HG02970 (cell line): ENCODE measurements at regions not wholly inside any gene's neighbourhood (a gene's known extent, or its start where the extent isn't known, plus 50 kb on each side); places are given as distances from the start of the nearest gene placed in this dataset.

Experiments
- ATAC-seq: cut with Tn5 transposase; IDR thresholded peaks from one replicate; pipeline ENCODE4 v1.9.1; 2021; ENCODE audit warnings: mild to moderate bottlenecking, moderate library complexity, moderate number of reproducible peaks; ENCODE audit not compliant: unreplicated experiment, low FRiP score

DNA sequence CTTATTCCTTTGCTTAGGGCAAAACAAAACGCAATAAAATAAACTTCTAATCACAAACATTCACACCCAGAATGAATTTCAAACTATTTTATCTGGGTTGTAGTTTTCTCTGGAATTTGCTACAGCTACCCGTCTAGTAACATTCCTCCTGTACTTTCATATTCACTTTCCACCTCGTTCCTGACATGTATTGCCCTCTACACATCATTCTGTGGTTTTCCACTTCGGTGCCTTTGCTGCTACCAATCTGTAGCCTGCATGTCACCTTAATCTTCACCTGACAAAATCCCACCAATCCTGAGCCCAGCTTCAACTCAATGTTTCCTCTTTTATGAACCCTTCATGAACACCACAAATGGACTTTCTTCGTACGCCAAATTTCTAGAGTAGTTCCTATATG is 694.1 kb upstream of the C9orf72 start:
- no peak for ATAC-seq

DNA sequence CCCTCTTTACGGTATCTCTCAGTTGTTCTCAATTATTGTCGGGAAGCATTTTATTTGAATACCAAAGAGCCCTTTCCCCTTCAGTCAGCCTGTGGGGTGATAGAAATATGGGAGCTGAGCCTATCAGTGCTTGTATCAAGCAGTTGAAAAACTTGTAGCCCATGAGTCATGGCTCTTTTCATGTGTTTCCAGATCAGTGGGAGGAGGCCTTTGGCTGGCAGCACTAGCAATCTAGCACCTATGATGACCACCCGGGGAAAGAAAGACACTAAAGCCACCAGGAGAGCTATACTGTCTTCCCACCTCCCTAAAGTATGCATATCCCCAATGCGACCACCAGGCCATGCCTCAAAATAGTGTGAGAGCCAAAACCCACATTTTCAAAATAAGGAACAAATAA is 696.9 kb upstream of the C9orf72 start:
- no peak for ATAC-seq

DNA sequence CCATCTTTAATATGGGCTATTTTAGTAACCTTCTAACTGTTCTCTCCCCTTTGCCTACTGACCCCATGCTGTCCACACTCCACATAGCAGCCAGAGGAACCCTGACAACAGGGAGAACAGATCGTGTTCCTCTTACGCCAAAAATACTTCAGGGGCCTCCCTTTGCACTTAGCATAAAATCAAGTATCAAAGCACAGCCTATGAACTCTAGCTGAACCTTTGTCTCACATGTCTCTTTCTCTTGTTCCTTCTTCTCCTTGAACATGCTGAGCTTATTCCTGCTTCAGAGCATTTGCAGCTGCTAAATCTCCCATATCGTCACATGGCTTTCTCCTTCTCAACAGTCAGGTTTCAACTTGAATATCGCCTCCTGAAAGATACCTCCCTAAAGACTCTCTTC is 698.8 kb upstream of the C9orf72 start:
- ATAC-seq = no peak

DNA sequence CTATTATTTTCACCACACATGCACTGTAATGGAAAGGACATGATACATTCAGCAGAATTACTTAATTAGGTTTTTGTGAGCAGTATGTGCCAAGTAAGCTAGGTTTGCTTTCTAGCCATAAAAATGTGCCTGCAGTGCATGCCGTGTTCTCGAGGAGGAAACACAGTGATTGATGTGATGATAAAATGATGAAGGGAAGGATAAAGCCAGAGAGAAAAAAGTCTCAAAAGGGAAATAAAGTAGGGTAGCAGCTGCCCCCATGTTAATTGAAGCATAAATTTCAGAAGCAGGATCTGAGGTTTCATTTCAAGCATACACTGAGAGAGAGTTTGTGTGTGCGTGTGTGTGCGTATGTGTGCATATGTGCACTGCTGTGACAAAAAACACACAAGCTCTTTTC is 714.2 kb upstream of the C9orf72 start:
- no peak for ATAC-seq

DNA sequence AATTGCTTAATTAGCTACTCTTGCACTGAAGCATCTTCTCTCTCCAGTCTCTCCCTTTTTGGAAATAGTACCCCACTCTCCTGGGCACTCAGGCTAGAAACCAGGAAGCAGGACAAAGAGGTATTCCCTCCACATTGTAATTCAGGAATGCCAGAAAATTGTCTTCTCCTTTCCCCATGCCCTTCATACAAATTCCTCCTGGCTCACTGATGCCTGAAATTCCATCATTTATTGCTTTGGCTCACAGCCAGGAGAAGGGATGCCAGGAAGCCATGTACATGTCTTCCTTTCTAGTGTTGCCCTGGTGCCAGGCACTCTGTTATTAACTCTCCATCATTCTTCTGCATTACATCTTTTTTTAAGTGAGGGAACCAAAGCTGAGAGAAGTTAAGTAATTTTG is 716.5 kb upstream of the C9orf72 start:
- ATAC-seq = no peak

DNA sequence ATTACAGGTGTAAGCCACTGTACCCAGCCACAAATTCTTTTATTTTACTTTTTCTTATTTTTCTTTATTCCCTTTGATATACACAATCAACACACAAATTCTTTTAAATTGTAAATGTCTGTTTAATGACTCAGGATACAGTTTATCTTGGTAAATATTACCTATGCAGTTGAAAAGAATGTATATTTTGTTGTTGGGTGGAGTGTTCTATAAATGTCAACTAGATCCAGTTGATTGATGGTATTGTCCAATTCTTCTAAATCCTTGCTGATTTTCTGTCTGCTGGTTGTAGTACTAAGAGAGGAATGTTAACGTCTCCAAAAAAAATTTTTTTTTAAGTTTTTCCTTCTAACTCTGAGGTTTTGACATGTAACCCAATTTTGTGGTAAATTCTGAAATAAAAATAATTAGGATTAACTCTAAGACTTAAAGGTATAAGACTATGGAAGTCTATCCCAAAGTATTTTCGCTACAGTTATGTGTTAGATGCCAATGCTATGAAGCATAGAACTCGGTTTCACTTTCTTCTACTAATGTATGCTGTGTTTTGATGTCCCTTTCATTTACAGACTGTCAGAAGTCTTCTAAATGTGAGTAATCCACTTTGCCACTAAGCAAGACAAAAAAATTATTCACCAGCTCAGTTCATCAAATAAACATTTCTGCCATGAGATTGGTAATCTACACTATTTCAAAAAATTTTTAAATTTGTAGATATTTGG is 720.2 kb upstream of the C9orf72 start:
- ATAC-seq = no peak

DNA sequence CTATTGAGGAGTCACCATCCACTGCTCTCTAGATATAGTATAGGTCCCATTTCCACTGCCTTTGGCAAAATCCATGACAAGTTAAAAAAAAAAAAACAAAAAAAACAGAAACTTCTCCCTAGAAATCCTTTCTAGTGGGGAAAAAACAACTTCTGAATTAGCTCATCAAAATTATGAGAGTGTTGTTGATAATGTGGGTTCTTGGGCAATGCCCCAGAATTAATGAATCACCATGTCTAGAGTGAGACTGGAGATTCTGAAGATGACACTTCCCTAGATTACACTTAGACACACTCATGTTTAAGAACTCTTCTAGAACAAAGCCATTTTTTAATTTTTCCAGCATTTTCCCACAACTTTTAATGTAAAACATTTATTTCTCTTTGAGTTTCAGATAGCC is 728.0 kb upstream of the C9orf72 start:
- ATAC-seq = no peak

DNA sequence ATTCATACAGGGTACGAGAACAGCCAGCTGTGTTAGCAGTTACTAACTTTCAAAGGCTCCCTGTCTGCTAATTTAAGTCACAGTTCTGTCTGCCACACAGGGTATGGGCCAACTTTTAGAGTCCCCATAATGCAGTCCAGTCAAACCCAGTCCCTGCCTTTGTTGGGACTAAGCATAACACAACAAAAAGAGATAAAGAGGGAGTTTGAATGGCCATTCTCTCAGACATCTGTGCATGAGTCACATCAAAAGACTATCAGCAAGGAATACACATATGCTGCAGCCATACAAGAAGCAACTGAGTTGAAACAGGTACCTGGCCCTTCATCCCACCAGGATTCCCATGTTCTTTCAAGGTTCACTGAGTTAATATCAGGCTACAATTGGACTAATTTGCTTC is 744.5 kb upstream of the C9orf72 start:
- ATAC-seq = no peak

DNA sequence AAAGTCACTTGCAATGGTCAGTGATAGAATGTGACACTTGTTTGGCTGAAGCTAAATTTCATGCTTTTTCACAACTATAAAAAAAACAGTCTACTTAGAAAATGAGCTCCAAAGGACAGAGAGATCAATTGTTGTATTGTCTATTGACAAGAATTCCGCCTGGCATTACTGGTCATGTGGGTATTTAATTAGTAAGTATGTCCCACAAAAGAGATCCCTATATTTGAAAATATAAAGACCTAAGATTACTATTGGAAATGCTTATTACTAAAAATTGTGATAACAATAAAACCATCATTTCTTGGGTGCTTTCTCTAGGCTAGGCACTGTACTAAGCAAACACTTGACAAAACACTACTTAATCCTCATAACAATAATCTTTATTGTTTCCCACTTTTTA is 745.2 kb upstream of the C9orf72 start:
- ATAC-seq = no peak

DNA sequence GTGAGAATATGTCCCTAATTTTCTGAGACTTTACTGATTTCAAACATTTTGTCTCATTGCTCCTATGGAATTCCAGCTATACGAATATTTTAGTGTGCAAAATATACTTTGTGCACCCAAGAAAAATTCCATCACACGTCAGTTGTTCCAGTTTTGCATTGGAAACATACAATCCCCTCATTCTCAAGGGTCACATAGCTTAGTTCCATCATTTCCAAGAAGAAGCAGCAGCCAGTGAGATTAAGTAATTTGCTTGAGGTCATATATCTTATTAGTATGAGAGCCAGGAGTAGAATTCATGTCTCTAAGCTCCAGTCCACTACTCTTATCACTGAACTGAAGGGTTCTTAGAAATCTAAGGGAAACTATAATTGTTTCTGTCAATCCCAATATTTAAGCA is 746.7 kb upstream of the C9orf72 start:
- ATAC-seq = no peak

DNA sequence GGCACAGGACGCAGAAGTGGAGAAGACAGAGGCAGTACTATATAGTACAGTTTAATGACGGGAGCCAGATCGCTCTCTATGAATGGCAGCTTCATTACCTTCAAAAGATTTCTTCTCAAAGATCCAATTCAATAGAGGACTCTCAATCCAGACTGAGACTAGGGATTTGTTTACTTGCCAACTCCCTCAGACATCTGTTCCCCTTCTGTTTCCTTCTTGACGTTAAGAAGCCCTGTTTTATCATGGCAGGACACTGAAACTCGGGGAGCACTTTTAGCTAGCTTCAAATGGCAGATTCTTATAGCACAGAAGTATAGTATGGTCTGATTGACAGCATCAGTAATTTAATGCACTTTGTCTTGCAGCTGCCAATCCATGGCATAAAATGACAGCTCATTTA is 747.3 kb upstream of the C9orf72 start:
- no peak for ATAC-seq

DNA sequence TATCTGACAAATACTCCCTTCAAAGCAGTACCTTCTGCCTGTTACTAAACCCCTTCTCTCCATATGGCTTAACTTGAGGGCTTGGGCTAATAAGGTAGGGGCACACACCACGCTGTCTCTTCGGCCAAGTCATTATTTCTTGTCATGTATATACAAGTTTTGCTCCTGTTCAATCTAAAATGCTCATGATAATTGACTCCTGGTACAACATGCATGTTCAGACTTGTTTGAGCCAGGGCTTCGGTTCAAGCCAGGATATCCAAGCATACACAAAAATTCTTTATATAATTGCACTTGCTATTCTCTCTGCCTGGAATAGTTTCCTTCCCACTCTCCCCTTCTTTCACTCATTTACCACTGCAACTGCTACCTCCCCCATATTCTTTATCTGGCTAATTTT is 756.0 kb upstream of the C9orf72 start:
- ATAC-seq = no peak

DNA sequence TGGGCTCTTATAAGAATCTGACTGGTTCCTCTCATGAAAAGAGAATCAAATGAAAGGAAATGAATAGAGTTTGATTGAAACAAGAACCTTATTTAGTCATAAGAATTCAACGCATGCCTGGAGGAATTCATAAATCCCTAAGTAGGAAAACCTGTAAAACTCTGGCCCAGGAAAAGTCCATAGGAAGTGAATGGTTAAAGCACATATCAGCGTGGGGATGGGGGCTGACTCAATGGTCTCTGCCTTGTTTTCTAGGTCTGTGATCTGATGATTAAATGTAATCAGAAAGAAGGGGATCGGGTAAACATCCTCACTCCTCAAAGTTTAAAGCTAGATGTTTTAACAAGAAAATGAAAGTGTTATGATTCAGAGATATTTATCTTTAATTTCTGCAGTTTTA is 759.4 kb upstream of the C9orf72 start:
- no peak for ATAC-seq

DNA sequence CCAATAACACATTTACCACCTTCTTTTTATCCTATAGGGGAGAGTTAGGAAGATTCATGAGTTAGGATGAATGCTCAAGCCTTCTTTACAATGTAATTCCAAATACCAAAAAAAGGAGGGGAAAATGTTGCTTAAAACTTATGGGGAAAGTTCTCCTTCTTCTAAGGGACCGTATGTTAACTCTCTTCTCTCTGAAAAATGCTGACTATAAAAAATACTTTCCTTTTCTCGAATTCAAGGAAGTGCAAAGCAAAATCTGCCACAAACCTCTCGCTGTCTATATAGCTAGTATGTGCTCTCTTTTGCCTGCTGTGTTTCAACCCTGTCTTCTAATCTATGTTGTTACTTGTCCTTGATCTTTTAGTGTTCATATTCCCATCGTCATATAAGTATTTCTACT is 768.6 kb upstream of the C9orf72 start:
- ATAC-seq = no peak

DNA sequence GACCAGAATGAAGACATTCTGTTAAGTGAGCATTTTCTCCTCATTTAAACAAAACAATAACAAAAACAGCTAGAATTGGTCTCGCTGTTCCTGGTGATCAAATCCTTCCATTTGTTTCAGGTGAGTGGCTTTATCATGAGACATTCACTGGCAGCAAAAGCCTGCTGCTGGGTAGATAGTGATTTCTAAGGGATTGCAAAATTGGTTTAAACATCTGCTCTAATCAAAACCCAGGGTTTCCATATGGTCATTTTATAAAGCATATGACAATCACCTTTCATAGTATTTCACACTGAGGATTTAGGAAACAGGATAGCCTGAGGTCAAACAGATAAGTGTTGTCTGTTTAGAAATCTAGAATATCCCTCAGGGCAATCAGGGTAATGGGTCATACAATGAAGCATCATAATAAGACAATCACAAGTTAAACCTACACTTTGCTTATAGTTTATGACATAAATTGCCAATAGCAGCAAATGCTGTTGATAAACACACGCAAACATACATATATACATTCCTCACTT is 769.6 kb upstream of the C9orf72 start:
- ATAC-seq = no peak

DNA sequence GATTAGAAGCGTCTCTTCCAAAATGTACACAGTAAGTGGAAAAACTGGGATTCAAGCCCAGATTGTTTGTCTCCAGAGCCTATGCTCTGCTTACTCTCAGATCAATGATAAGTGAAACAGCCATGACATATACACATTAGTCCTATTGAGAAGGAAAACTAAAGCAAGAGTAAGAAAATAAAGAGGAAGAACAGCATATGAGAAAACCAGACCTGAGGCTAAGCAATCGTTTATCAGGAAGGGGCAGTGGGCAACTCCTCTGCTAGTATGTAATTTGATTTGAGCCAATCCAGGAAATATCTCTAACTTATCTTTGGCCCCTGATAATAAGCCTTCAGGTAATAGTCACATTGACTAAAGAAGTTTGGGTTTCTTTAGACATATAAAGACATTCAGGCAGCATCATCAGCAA is 789.9 kb upstream of the C9orf72 start:
- no peak for ATAC-seq

DNA sequence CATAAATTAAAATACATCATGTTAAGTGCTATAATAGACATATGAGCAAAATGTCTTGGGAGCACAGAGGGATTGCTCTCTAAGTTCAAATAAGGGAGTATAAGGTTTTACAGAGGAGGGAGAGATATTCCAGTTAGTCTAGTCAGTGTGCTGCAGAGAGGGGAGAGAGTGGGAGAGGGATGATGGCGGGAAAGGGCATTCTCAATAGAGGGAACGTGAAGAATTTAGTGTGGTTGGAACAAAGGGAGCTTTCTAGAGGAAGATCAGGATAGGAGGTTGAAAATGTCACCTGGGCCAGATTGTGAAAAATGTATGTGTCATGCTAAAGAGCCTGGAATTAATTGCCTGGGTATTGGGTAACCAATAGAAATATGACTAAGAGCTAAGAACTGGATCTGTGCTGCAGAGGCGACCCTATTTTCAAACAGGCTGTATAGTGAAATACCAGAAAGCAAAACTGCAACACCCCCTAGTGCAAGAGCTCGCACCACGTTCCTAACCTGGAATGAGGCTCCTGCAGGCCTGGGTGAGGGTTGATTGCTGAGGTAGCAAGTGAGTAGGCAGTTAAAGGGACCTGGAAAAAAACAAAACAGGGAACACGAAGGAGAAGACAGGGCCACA is 791.8 kb upstream of the C9orf72 start:
- ATAC-seq = no peak

DNA sequence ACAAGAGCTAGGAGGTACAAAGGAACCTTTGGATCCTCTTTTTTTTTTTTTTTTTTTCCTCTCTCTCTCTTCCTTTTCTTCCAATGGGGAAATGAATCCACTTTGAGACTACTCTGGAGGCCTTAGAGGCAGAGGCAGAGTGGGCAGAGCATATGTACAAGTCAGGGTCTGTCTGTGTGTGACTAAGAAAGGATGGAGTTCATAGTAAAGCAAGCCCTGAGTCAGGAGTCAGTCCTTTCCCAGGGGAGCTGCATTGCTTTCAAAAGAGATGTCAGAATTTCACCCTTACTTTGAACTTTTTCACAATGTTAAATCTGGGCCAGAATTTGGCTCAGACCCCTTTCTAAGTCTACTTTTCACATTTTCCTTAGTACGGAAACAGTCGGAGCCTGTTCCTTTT is 792.4 kb upstream of the C9orf72 start:
- ATAC-seq = no peak

DNA sequence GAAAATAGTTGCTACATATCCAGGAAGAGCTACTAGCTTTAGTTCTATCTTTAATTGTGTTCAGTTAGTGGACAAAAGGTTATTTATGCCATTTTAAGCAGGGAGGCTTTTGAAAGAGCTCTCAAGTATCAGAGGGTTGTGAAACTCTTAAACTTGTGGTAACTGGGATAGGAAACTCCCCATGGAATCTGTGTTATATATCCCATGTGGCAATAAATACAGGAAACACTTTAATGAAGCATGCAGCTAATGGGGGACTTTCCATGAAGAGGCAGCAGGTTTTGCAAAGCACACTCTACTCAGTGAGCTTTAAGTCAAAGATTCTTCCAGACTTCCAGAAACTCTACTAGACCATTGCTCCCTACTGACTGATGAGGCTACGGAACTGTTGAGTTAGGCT is 805.0 kb upstream of the C9orf72 start:
- no peak for ATAC-seq

DNA sequence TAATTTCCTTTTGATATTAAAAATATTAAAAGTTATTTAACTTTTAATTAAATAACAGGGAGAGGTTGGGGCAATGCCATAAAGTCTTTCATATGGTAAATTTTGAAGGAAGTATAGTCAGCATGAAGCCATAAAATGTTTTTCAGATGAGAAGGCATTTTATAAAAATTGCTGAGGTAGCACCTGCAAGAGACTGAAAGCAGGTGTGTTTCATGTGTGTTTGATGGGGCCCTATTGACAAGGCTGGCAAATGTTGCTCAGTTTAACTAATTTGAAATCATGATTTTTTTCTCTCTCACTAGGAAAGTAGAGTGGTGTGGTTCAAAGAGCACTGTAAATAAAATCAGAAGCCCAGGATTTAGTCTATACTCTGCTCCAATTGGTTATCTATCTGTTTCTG is 805.8 kb upstream of the C9orf72 start:
- no peak for ATAC-seq

DNA sequence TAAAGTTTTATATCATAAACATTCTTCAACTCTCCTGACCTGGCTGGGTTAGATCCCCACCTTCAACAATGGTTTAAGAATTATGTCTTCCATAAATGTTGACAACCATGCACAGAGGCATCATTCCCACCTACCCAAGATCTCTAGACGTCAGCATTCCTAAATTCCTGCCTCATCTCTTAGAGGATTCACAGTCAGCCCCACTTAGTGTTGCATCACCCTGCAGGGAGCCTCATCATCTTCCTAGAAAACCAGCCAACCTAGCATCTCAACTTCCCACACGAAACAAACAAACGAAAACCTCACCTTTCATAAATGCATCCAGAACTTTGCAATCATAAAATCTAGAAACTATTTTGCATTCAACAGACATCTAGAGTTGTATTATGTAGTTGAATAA is 816.1 kb upstream of the C9orf72 start:
- no peak for ATAC-seq

DNA sequence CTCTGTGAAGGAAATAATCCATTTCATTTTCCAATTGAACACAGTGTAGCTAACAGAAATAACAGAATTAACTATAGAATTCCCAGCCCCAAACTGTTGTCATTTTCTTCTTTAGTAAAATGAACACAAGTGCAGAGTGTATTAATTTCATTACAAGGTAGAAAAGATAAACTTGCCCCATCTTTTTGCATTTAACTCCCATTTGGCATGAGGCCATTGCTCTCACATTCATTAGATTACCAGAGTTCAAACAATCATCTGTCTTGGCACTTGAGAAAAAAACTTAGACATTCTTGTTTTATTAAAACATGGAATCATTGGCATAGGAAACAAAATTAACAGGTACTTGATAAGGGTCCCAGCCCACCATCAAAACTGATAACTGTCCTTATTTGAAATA is 821.5 kb upstream of the C9orf72 start:
- no peak for ATAC-seq
